ENCODE measurements at regions not wholly inside any gene's neighbourhood (a gene's known extent, or its start where the extent isn't known, plus 50 kb on each side); places are given as distances from the start of the nearest gene placed in this dataset.

GRCh38 chr13:111503376-111503775, 182.9 kb downstream of the TEX29 start:
- Mint-ChIP-seq H3K27me3 (ENCODE audit: unreplicated experiment) (no peaks in the 10 kb centered on the region), H3K4me3 (ENCODE audit: unreplicated experiment) (no peak overlapping the region), H3K4me1 (ENCODE audit: unreplicated experiment) (no peaks in the 10 kb centered on the region), H3K36me3 (ENCODE audit: unreplicated experiment) (no peaks in the 10 kb centered on the region), H3K9me3 (ENCODE audit: unreplicated experiment) (peaks cover 10% of the 10 kb centered on the region), H3K27ac (ENCODE audit: unreplicated experiment) (no peak overlapping the region)
- TF ChIP-seq CTCF (IDR thresholded peaks at IDR 0.05), result no peak
- DNase-seq (ENCODE audit: extremely low spot score, unreplicated experiment), result no peak

GRCh38 chr13:111503905-111504695, 183.7 kb downstream of the TEX29 start:
- Mint-ChIP-seq H3K27ac (ENCODE audit: unreplicated experiment) (no peak overlapping the region), H3K27me3 (ENCODE audit: unreplicated experiment) (no peaks in the 10 kb centered on the region), H3K4me1 (ENCODE audit: unreplicated experiment) (no peaks in the 10 kb centered on the region), H3K4me3 (ENCODE audit: unreplicated experiment) (no peak overlapping the region), H3K36me3 (ENCODE audit: unreplicated experiment) (no peaks in the 10 kb centered on the region), H3K9me3 (ENCODE audit: unreplicated experiment) (peaks cover 10% of the 10 kb centered on the region)
- no peak for TF ChIP-seq CTCF (IDR thresholded peaks at IDR 0.05)
- DNase-seq (ENCODE audit: extremely low spot score, unreplicated experiment), result no peak

GRCh38 chr13:111505175-111505777, 184.8 kb downstream of the TEX29 start:
- no peak overlapping the region for H3K27ac Mint-ChIP-seq (ENCODE audit: unreplicated experiment)
- peak; percentile 17 for TF ChIP-seq CTCF (IDR thresholded peaks at IDR 0.05)
- peaks cover 10% of the 10 kb centered on the region for H3K9me3 Mint-ChIP-seq (ENCODE audit: unreplicated experiment)
- DNase-seq (ENCODE audit: extremely low spot score, unreplicated experiment), result no peak
- no peak overlapping the region for H3K4me3 Mint-ChIP-seq (ENCODE audit: unreplicated experiment)
- H3K36me3 Mint-ChIP-seq (ENCODE audit: unreplicated experiment), result no peaks in the 10 kb centered on the region
- no peaks in the 10 kb centered on the region for H3K4me1 Mint-ChIP-seq (ENCODE audit: unreplicated experiment)
- no peaks in the 10 kb centered on the region for H3K27me3 Mint-ChIP-seq (ENCODE audit: unreplicated experiment)

GRCh38 chr13:111506125-111506524, 185.7 kb downstream of the TEX29 start:
- Mint-ChIP-seq H3K4me1 (ENCODE audit: unreplicated experiment) (no peaks in the 10 kb centered on the region), H3K27me3 (ENCODE audit: unreplicated experiment) (no peaks in the 10 kb centered on the region), H3K9me3 (ENCODE audit: unreplicated experiment) (peaks cover 6% of the 10 kb centered on the region), H3K4me3 (ENCODE audit: unreplicated experiment) (no peak overlapping the region), H3K36me3 (ENCODE audit: unreplicated experiment) (no peaks in the 10 kb centered on the region), H3K27ac (ENCODE audit: unreplicated experiment) (no peak overlapping the region)
- no peak for TF ChIP-seq CTCF (IDR thresholded peaks at IDR 0.05)
- DNase-seq (ENCODE audit: extremely low spot score, unreplicated experiment), result no peak

- H3K4me1 Mint-ChIP-seq (ENCODE audit: unreplicated experiment), result no peaks in the 10 kb centered on the region
- no peaks in the 10 kb centered on the region for H3K27me3 Mint-ChIP-seq (ENCODE audit: unreplicated experiment)
- no peak overlapping the region for H3K27ac Mint-ChIP-seq (ENCODE audit: unreplicated experiment)
- H3K4me3 Mint-ChIP-seq (ENCODE audit: unreplicated experiment), result no peak overlapping the region
- peak; percentile 68 for DNase-seq (ENCODE audit: extremely low spot score, unreplicated experiment)
- H3K36me3 Mint-ChIP-seq (ENCODE audit: unreplicated experiment), result no peaks in the 10 kb centered on the region
- H3K9me3 Mint-ChIP-seq (ENCODE audit: unreplicated experiment), result peaks cover 6% of the 10 kb centered on the region
- no peak for TF ChIP-seq CTCF (IDR thresholded peaks at IDR 0.05)
Observed at GRCh38 chr13:111506621-111507020, 186.2 kb downstream of the TEX29 start.
